ENCODE measurements at regions not wholly inside any gene's neighbourhood (a gene's known extent, or its start where the extent isn't known, plus 50 kb on each side); places are given as distances from the start of the nearest gene placed in this dataset.

- TF ChIP-seq CEBPB (IDR thresholded peaks at IDR 0.05) (no peak), NFIC (IDR thresholded peaks at IDR 0.05) (no peak), MAX (IDR thresholded peaks at IDR 0.05) (no peak), CREB1 (IDR thresholded peaks at IDR 0.05; ENCODE audit: low read depth) (no peak), REST (IDR thresholded peaks at IDR 0.05; ENCODE audit: low read depth) (no peak), EP300 (IDR thresholded peaks at IDR 0.05; ENCODE audit: borderline replicate concordance) (no peak), FOXM1 (IDR thresholded peaks at IDR 0.05; ENCODE audit: borderline replicate concordance, low read depth) (no peak), RAD21 (IDR thresholded peaks at IDR 0.05; ENCODE audit: low read depth) (no peak), TAF1 (IDR thresholded peaks at IDR 0.05; ENCODE audit: low read depth) (no peak), TEAD4 (IDR thresholded peaks at IDR 0.05) (no peak), YY1 (IDR thresholded peaks at IDR 0.05; ENCODE audit: low read depth) (no peak), EGR1 (IDR thresholded peaks at IDR 0.05) (no peak), TCF12 (IDR thresholded peaks at IDR 0.05; ENCODE audit: low read depth) (no peak), ZBTB7A (IDR thresholded peaks at IDR 0.05; ENCODE audit: low read depth) (no peak)
These were observed 74.3 kb upstream of the P2RY1 start for GRCh38 chr3:152760591-152760990.
